ENCODE measurements at regions not wholly inside any gene's neighbourhood (a gene's known extent, or its start where the extent isn't known, plus 50 kb on each side); places are given as distances from the start of the nearest gene placed in this dataset.

DNA sequence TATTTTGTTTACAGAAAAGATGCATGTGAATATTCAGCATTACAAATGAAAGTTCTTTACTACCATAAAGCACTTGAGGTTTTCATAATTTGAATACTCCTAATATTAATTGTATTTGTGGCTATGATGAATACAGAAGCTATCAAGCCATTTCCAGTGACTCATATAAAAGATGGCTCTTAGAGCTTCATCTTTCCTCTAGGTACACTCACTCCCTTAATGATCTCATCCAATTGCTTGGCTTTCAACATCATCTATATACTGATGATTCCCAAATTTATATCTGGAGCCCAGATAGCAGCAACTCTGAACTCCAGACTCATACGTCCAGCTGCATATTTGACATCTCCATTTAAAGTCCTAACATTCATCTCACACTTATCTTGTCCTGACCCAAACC is 183.4 kb upstream of the FAM241A start:
- no peak for TF ChIP-seq CTCF (IDR thresholded peaks at IDR 0.05)
- TF ChIP-seq POLR2A (IDR thresholded peaks at IDR 0.05): no peak
